Panc1 (cell line): ENCODE measurements at regions not wholly inside any gene's neighbourhood (a gene's known extent, or its start where the extent isn't known, plus 50 kb on each side); places are given as distances from the start of the nearest gene placed in this dataset.

ENCODE experiments used
- POLR2AphosphoS5 ChIP-seq: IDR thresholded peaks from 2 replicates; pipeline ENCODE4 v1.6.1; 2012; ENCODE audit warnings: mild to moderate bottlenecking, low read depth, low read length, moderate library complexity
- REST ChIP-seq, 2 experiments: IDR thresholded peaks; 2 replicates each; pipeline ENCODE4 v1.6.1; 2011 to 2012; ENCODE audit warnings: low read depth in 2 of 2, control low read depth in 1 of 2, low read length in 1 of 2, mild to moderate bottlenecking in 1 of 2, moderate library complexity in 1 of 2; ENCODE audit not compliant: insufficient read depth in 1 of 2
- SIN3A ChIP-seq: IDR thresholded peaks from 2 replicates; pipeline ENCODE4 v1.6.1; 2012; ENCODE audit warnings: low read depth, mild to moderate bottlenecking, low read length, moderate library complexity, borderline replicate concordance; ENCODE audit not compliant: insufficient read depth
- TCF7L2 ChIP-seq: IDR thresholded peaks from 2 replicates; pipeline ENCODE4 v1.6.1; 2011; ENCODE audit warnings: mild to moderate bottlenecking, low read depth, low read length, inconsistent platforms
- TF ChIP-seq, protein P1 (sequence below): fragments of 450-650 bp; IDR thresholded peaks from 2 replicates; pipeline ENCODE4 v1.5.1; 2017; ENCODE audit warnings: mild to moderate bottlenecking

DNA sequence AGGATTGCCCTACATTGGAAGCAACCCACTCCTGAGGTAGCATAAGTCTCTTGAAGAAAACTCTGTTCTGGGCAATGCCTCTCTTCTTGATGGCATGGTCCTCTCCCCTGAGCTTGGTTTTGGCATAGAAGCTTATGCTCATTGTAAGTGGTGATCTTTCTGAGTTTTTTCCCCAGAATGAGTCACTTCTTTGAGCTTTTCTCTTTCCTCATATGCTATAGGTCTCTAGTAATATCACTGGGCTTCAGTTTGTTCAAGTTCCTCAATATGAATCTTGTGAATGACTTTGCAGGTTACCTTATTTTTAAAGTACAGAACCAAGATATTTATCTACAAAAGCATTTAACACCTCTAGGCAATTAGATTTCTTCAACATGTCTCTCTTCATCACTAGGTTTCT lies 76.5 kb upstream of the ATG10 start:
- TF ChIP-seq, protein P1, sequence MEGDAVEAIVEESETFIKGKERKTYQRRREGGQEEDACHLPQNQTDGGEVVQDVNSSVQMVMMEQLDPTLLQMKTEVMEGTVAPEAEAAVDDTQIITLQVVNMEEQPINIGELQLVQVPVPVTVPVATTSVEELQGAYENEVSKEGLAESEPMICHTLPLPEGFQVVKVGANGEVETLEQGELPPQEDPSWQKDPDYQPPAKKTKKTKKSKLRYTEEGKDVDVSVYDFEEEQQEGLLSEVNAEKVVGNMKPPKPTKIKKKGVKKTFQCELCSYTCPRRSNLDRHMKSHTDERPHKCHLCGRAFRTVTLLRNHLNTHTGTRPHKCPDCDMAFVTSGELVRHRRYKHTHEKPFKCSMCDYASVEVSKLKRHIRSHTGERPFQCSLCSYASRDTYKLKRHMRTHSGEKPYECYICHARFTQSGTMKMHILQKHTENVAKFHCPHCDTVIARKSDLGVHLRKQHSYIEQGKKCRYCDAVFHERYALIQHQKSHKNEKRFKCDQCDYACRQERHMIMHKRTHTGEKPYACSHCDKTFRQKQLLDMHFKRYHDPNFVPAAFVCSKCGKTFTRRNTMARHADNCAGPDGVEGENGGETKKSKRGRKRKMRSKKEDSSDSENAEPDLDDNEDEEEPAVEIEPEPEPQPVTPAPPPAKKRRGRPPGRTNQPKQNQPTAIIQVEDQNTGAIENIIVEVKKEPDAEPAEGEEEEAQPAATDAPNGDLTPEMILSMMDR: no peak
- no peak for TF ChIP-seq POLR2AphosphoS5
- TF ChIP-seq SIN3A: no peak
- no peak for TF ChIP-seq TCF7L2
- TF ChIP-seq REST (IDR thresholded peaks at IDR 0.05; ENCODE audit: insufficient read depth in 1 of 2, low read depth in 2 of 2, low read length in 1 of 2): no peak
